ENCODE measurements at regions not wholly inside any gene's neighbourhood (a gene's known extent, or its start where the extent isn't known, plus 50 kb on each side); places are given as distances from the start of the nearest gene placed in this dataset.

GRCh38 chr6:40841721-40842120, 197.3 kb downstream of the UNC5CL start:
- DNase-seq (ENCODE audit: low spot score): no peak

DNA sequence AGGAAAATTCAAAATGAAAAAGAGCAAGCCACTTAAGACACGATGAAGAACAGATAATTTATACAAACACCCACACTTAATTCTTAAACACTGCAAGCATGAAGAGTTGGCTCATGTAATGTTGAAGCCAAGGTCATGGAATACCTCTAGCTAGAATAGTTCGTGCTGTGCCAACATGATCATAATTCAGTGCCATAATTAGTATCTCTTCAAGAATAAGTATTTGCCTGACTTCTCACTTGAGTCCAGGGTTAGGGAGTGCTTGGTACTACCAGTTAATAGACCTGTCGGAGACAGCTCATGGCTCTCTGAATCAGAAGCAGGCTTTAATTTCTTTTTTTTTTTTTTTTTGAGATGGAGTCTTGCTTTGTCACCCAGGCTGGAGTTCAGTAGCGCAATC, 206.3 kb downstream of the UNC5CL start:
- DNase-seq (ENCODE audit: low spot score): no peak

DNA sequence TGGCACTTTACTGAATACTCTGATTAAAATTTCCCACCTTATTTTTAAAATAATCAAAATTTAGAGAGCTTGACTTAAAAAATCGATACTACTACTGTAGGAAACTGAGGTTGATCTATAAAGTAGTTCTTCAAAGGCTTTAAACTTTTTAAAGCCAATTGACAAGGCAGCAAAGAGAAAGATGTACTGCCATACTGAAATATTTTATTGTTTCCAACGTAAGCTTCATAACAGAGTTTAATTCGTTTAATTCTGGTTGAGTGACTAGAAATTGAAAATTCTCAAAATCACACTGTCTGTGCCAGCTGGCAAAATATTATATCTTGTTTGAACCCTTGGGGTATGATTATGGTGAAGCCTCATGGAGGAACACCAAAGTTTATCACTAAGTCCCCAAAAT, 207.6 kb downstream of the UNC5CL start:
- no peak for DNase-seq (ENCODE audit: low spot score)

DNA sequence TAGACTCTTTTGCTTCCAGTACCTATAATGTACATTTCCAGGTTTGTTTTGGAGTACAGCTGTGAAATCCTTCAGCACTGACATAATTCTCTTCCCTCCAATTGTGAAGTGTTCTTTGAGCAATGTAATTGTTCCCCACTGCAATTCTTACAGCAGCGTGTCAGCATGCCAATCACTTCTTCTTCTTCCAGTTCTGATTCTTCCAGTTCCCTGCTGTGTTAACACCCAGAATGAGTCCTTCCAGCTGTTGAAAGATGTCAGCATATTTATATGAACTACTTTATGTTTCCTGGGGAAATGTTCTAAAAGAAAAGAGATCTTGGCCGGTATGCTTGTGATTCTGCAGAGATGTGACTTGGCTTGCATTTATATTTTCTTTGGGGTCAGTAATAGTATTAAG, 213.9 kb downstream of the UNC5CL start:
- DNase-seq (ENCODE audit: low spot score): no peak

DNA sequence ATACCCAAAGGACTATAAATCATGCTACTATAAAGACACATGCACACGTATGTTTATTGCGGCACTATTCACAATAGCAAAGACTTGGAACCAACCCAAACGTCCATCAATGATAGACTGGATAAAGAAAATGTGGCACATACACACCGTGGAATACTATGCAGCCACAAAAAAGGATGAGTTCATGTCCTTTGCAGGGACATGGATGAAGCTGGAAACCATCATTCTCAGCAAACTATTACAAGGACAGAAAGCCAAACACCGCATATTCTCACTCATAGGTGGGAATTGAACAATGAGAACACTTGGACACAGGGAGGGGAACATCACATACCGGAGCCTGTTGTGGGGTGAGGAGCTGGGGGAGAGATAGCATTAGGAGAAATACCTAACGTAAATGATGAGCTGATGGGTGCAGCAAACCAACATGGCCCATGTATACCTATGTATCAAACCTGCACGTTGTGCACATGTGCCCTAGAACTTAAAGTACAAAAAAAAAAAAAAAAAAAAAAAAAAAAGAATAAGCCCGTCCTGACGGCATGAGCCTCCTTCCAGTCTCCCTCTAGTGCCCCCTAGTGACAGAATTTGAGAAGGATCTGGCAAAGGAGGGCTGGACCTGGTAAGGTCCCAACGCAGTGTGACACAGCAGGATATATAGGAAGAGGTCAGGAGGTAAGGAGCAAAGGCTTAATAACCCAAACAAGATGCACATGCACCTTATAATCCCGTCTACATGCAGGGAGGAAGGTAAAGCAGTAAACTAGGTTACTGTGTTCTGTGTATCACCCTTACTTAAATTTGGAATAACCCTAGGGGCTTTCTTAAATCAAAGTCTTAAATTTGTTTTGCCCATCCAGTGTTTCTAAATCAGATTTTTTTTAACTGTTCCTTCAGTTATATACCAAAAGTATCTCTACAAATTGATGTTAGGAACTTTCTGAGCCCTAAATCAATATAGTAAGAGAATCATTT, 214.8 kb downstream of the UNC5CL start:
- DNase-seq (ENCODE audit: low spot score): peak; percentile 81

GRCh38 chr6:40822619-40823018, 216.4 kb downstream of the UNC5CL start:
- no peak for DNase-seq (ENCODE audit: low spot score)

- DNase-seq (ENCODE audit: low spot score): no peak
These were observed 219.7 kb downstream of the UNC5CL start for GRCh38 chr6:40819182-40819834.

- DNase-seq (ENCODE audit: low spot score): no peak
These were observed 221.7 kb downstream of the UNC5CL start for GRCh38 chr6:40817369-40817768.

- DNase-seq (ENCODE audit: low spot score): no peak
These were observed 222.4 kb downstream of the UNC5CL start for GRCh38 chr6:40816601-40817000.

DNA sequence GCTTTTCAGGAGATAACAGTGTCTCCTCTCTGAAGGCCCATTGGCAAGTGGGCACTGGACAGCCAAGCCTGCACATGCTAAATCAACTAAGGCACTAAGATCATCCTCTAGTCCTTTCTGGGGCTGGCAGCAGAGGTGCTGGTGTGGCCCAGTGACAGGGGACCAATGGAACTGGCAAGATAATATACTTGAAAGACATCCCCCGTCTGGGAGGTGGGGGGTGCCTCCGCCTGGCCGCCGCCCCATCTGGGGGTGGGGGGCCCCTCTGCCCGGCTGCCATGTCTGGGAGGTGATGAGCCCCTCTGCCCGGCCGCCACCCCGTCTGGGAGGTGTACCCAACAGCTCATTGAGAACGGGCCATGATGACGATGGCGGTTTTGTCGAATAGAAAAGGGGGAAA, 223.3 kb downstream of the UNC5CL start:
- no peak for DNase-seq (ENCODE audit: low spot score)

- DNase-seq (ENCODE audit: low spot score): no peak
These were observed 223.0 kb upstream of the LRFN2 start for GRCh38 chr6:40810171-40810570.

GRCh38 chr6:40809627-40810026, 222.5 kb upstream of the LRFN2 start:
- DNase-seq (ENCODE audit: low spot score): no peak

GRCh38 chr6:40807484-40807883, 220.3 kb upstream of the LRFN2 start:
- no peak for DNase-seq (ENCODE audit: low spot score)

DNA sequence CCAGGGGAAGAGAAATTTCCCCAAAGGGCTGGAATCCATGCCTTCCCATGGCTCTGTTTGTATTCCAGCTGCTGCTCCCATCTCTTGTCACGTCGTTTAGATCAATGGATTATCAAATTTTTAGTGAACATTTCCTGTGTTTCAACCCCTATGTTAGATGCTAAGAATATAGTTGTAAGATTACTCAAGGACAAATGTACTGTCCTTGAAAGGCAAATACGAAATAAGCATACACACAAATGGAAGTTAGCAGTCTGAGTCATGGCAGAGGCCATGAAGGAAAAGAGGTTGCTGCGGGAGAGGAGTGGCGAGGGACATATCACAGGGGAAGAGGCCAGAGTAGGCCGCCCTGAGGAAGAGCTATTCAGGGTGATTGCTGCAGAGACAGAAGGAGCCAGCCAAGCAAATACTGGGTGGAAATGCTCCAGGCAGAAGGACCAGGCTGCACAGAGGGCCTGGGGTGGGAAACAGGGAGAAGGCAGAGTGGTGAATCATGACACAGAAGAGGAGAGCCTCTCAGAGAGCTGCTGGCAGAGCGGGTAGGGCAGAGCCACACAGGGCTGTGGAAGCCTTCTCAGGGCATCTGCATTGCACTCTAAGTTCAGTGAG, 219.2 kb upstream of the LRFN2 start:
- no peak for DNase-seq (ENCODE audit: low spot score)

GRCh38 chr6:40805336-40805735, 218.2 kb upstream of the LRFN2 start:
- no peak for DNase-seq (ENCODE audit: low spot score)

GRCh38 chr6:40804905-40805304, 217.7 kb upstream of the LRFN2 start:
- DNase-seq (ENCODE audit: low spot score): no peak

DNA sequence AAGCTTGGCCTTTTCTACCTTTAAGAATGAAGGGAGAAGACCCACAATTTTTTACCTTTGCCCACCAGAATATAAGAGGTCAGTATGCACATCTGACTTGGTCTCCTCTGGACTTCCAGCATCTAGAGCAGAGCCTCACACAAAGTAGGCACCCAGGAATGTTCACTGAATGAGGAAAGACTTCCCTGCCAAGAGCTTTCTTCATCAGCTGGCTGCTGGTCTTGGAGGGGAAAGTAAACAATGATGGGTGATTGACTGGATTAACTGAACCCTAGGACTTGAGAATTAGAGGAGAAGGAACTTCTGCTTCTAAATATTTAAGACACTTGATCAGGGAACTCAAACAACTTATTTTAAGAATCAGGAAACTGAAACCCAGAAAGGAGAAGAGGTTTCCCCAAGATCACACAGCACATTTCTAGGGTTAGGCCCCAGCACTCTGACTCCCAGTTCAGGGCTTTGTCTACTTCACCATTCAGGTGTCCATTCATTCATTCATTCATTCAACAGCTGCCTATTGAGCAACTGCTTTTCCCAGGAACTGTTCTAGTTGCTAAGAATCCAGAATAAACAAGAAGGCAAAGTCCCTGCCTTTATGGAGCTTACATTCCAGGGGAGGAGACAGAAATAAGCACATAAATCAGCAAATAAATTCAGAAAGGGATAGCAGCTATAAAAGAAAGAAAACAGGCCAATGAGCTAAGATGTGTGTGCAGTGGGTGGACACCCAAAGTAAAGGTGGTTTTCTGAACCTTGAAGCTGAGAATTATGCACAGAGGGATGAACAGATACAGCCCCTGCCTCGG, 216.9 kb upstream of the LRFN2 start:
- no peak for DNase-seq (ENCODE audit: low spot score)

DNA sequence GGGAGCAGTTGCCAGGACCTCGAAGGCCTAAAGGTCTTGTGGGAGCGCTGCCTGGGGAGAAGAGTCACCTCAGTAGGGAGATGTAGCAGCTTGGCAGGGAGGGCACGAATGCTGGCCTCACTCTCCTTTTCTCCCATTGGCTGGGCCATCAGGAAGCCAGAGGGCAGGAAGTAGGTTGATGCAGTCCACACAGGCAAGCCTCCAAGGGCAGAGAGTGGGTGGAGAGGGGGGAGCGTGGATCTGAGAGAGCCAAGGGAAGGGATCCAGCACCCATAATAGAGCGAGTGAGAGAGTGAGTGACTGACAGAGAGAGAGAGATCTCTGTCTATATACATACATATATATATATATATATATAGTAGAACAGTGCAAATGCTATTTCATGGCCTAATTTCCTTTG, 215.3 kb upstream of the LRFN2 start:
- DNase-seq (ENCODE audit: low spot score): no peak

GRCh38 chr6:40799296-40800140, 212.4 kb upstream of the LRFN2 start:
- no peak for DNase-seq (ENCODE audit: low spot score)

DNA sequence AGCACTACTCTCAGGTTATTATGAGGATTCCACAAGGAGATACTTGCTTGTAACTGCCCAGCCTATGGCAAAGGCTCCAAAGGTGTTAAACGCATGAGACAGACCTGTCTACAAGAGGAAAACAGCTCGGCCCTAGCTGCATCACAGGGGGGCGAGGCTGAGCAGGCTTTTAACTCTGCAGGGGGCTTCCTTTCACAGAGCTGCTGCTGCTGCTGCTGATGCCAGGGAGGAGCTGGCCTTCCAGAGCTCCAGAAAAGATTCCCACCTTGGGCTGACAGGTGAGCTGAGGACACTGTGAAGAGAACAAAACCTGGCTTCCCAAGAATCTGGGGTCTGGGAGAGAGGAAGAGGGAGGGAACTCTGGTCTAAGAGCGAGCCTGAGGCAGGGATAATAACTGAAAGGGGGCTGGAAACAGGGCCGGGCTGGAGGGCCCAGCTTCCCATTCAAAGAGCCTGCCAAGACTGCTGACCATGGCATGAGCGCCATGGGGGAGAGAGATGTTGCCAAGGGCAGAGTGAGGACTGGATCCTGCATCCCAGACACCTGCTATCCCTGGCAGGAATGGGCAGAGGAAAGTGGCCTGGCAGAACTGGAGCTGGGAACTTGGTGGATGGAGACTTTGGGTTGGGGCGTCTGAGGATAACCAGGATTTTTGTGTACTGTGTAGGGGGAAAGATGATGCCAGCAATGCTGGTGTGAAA, 211.1 kb upstream of the LRFN2 start:
- no peak for DNase-seq (ENCODE audit: low spot score)
